ENCODE measurements at regions not wholly inside any gene's neighbourhood (a gene's known extent, or its start where the extent isn't known, plus 50 kb on each side); places are given as distances from the start of the nearest gene placed in this dataset.

DNA sequence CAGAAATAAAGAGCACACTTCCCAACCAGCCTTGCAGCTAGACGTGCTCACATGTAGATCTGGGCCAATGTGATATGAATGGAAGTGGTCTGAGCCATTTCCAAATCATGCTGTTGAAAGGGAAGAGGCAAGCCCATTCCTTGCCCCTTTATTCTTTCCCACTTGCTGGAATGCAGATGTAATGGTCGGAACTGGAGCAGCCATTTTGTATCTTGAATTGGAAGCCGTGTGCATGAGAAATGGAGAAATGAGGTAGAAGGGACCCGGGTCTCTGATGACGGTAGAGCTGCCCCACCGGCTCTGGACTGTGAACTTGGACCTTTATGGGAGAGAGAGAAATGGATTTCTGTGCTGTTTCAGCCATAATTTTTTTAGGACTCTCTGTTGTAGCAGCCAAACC lies 54.8 kb upstream of the STX16 start:
- H3K36me3 Mint-ChIP-seq (ENCODE audit: low read depth) = no peaks in the 10 kb centered on the region
- peaks cover 27% of the 10 kb centered on the region for H3K27me3 Mint-ChIP-seq (ENCODE audit: low read depth, poor library complexity)
- no peak overlapping the region for H3K4me3 Mint-ChIP-seq
- peaks cover 47% of the 10 kb centered on the region for H3K4me1 Mint-ChIP-seq
- no peak overlapping the region for H3K27ac Mint-ChIP-seq
- peaks cover 3% of the 10 kb centered on the region for H3K9me3 Mint-ChIP-seq
- DNase-seq = no peak
- TF ChIP-seq, protein P1, sequence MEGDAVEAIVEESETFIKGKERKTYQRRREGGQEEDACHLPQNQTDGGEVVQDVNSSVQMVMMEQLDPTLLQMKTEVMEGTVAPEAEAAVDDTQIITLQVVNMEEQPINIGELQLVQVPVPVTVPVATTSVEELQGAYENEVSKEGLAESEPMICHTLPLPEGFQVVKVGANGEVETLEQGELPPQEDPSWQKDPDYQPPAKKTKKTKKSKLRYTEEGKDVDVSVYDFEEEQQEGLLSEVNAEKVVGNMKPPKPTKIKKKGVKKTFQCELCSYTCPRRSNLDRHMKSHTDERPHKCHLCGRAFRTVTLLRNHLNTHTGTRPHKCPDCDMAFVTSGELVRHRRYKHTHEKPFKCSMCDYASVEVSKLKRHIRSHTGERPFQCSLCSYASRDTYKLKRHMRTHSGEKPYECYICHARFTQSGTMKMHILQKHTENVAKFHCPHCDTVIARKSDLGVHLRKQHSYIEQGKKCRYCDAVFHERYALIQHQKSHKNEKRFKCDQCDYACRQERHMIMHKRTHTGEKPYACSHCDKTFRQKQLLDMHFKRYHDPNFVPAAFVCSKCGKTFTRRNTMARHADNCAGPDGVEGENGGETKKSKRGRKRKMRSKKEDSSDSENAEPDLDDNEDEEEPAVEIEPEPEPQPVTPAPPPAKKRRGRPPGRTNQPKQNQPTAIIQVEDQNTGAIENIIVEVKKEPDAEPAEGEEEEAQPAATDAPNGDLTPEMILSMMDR (IDR thresholded peaks at IDR 0.05) = no peak

DNA sequence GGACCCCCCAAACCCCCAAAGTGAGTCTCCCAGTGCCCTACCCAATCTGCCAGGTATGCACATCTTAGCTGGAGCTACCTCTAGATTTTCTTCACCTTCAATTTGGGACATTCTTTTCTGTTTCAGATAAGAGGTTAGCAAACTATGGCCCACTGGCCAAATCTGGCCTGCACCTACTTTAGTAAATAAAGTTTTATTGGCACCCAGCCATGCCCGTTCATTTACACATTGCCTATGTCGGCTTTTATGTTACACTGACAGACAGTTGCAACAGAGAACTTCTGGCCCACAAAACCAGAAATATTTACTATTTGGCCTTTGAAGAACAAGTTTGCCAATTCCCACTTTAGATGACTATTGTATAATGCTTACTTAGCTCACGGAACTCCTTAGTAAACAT lies 55.9 kb upstream of the STX16 start:
- Mint-ChIP-seq H3K4me1 (peaks cover 50% of the 10 kb centered on the region), H3K27ac (no peak overlapping the region), H3K27me3 (ENCODE audit: low read depth, poor library complexity) (peaks cover 29% of the 10 kb centered on the region), H3K9me3 (peaks cover 3% of the 10 kb centered on the region), H3K36me3 (ENCODE audit: low read depth) (no peaks in the 10 kb centered on the region), H3K4me3 (no peak overlapping the region)
- TF ChIP-seq, protein P1 (IDR thresholded peaks at IDR 0.05) = no peak
- no peak for DNase-seq

DNA sequence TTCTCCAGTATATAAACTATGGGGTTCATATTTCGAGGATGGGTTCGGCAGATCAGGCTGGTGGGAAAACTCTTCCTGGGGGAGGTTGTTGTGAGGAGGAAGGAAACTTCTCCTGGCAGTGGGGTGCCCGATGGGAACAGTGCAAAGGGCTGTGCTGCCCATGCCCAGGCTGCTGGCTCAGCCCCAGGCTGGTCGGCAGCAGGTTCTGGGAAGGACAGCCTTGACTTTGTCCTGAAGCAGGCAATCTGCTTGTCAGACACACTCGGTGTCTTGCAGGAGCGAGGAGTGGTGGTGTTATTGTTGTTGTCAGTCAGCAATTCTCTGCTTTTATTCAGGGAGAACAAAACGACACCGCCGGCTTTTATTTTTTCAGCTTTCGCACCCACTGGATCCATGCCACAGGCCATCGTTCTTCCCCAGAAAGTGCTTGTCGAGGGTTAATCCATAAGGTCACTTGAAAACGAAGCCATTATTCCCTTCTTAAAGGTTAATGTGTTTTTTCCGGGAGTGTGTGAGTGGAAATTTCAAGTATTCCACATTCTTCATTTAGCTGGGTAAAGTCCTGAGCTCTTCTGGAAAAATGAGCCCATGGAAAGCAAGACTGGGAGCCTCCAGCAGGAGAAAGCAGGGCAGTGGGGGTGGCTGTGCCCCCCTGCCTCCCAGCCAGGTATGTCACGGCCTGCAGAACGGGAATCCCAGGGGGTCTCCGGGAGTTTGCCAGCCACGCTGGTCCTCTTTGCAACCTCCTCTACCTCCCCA lies 57.0 kb upstream of the STX16 start:
- no peak overlapping the region for H3K27ac Mint-ChIP-seq
- DNase-seq = no peak
- TF ChIP-seq, protein P1 (IDR thresholded peaks at IDR 0.05) = no peak
- H3K9me3 Mint-ChIP-seq = peaks cover 3% of the 10 kb centered on the region
- peaks cover 38% of the 10 kb centered on the region for H3K27me3 Mint-ChIP-seq (ENCODE audit: low read depth, poor library complexity)
- H3K36me3 Mint-ChIP-seq (ENCODE audit: low read depth) = no peaks in the 10 kb centered on the region
- H3K4me3 Mint-ChIP-seq = no peak overlapping the region
- peaks cover 61% of the 10 kb centered on the region for H3K4me1 Mint-ChIP-seq

DNA sequence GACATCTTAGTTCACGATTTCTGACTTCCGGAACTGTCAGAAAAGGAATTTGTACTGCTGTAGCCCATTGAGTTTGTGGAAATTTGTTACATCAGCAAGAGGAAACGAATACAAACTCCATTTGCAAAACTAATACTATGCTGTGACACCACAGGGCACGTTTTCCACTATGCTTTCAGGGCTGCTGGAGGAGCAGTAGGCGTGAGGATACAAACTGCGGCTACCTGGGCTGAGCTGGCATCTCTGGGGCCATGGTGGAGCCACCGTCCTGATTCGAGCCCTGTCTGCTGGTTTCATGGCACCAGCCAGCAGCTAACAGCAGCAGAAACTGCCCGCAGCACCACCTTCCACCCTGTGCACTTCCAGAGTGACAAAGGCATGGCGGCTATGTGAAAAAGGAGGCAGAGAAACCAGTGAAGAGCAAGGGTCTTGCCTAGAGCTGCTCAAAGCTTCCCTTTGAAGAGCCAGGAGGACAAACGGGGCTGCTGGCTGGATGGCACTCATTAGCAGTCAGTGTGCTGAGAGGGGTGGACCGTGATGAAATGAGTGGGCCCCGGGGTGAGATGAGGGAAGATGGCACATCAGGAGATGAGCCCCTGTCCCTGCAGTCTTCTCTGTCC lies 58.9 kb upstream of the STX16 start:
- Mint-ChIP-seq H3K9me3 (peaks cover 3% of the 10 kb centered on the region), H3K36me3 (ENCODE audit: low read depth) (no peaks in the 10 kb centered on the region), H3K27me3 (ENCODE audit: low read depth, poor library complexity) (peaks cover 40% of the 10 kb centered on the region), H3K4me1 (peaks cover 60% of the 10 kb centered on the region), H3K27ac (no peak overlapping the region), H3K4me3 (no peak overlapping the region)
- DNase-seq = no peak
- TF ChIP-seq, protein P1 (IDR thresholded peaks at IDR 0.05) = no peak

DNA sequence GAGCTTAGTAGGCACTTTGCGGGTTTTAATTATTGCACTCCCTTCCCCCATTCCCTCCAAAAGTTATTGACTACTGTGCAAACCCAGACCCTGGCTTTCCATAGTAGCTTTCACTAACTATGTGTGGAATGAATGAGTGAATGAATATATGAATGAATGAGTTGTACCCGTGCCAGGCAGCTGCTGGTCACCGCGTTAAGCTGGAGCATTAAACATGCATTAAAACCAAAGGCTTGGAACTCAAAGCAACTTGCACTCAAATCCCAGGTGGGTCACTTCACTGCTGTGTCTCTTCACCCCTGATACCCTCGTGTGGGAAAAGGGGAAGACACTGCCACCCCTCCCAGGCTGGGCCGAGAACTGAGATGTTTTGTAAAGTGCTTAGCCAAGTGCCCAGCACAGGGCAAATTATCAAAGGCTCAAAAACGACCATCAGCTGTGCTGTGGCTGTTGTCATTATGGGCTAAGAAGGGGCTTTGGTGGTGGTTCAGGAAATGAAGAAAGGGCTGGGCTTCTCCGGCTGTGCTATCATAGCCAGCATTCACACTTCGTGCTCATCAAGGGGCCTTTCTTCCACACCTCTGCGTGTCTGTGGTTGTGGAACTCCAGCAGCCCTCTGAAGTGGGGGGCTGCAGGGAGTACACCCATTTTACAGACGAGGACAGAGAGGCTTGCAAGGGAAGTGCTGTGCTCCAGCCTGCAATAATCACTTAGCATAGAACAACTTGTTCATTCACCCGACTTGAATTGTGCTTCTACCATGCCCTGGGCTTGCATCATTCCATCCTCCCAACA lies 60.2 kb upstream of the STX16 start:
- H3K27ac Mint-ChIP-seq = no peak overlapping the region
- TF ChIP-seq, protein P1 (IDR thresholded peaks at IDR 0.05) = no peak
- H3K4me1 Mint-ChIP-seq = peaks cover 48% of the 10 kb centered on the region
- H3K9me3 Mint-ChIP-seq = no peaks in the 10 kb centered on the region
- no peaks in the 10 kb centered on the region for H3K36me3 Mint-ChIP-seq (ENCODE audit: low read depth)
- H3K4me3 Mint-ChIP-seq = no peak overlapping the region
- peaks cover 37% of the 10 kb centered on the region for H3K27me3 Mint-ChIP-seq (ENCODE audit: low read depth, poor library complexity)
- DNase-seq = no peak
